Activated CD4-positive, alpha-beta T cell treated with anti-CD3 and anti-CD28 coated beads, Interleukin-2, Interleukin-4, amounts not matched to agents 100 ng/mL and 50 ng/mL, durations not matched to agents 16 hours and 8 hours (primary cell): ENCODE measurements at regions not wholly inside any gene's neighbourhood (a gene's known extent, or its start where the extent isn't known, plus 50 kb on each side); places are given as distances from the start of the nearest gene placed in this dataset.

ENCODE experiments used
- DNase-seq: peaks from one replicate; pipeline ENCODE4 v3.0.0-alpha.2; 2020; ENCODE audit warnings: low spot score

DNA sequence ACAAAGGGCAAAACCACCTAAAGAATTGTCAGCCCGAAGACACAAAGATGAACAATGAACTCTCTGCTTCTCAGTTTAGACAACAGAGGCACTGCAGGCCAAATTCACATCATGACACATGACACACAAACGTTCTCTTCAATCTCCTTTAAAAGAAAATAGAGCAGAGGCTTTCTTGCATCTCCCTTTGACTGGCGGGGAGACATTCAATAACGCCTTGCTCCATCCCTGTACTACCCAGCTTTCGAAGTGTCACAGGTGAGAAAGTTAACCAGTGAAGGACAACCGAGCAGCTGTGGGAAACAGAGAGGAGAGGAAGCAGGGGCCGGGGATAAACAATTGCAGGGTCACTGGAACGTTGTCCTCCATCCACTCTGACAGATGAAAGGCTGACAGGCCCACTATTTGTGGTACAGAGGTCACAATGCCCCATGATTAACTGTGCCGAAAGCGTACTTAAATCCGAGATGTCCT lies 130.8 kb downstream of the PHLDA1 start:
- DNase-seq, result no peak

- DNase-seq, result no peak
Measured at GRCh38 chr12:75900226-75900625, 131.3 kb downstream of the PHLDA1 start.

DNA sequence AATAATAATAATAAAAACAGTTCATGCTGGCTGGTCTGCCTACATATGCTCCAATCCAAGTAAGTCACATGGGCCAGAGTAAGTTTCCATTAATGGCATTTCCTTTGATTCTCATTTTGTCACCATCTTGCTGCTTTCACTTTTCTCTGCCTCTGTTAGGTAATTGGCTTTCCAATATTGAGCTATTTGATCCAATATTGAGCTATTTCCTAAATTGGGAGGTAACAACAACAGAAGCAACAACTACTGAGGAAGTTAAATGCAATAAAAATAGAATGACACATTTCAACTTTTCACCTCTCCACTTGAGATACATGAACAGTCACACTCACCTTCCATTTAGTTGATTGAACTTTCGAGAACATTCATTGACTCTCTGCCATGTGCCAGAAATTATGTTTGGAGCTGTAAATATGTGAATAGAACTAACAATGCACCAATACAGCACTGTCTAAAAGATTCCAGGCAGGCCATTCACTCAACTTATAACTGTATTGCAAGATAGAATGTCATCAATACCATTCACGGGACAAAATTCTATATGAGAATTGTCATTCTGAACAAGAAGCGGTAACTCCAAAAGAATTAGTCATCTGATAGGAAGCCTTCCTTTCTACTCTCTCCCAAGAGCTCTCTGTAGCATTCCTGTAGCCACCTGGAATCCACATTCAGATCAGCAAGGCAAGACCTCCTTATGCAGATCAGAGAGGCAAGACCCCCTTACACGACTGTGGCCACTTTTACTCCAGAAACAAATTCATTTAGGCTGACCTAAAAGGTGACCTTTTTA lies 136.4 kb downstream of the PHLDA1 start:
- DNase-seq, result no peak

GRCh38 chr12:75893765-75894164 lies 137.8 kb downstream of the PHLDA1 start:
- no peak for DNase-seq

GRCh38 chr12:75892731-75893408 lies 138.7 kb downstream of the PHLDA1 start:
- no peak for DNase-seq

- DNase-seq, result no peak
Measured at GRCh38 chr12:75891072-75891471, 140.5 kb downstream of the PHLDA1 start.

DNA sequence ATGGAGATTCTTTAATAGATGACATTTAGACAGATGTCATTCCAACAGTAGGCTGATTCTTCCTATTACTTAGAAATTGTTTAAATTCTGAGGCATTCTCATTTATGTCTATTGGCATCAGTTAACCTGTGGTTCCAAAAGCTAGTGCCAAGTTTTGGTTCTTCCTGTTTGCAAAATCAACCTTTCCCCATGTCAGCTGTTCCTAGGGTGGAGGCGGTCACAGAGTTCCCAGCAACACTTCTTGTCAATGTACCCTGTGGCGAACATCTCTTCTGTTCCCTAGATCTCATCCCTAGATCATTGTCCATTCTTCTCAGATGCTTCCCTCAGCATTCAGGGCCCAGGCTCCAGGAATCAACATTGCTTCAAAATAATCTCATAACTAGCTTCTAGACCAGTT lies 140.9 kb downstream of the PHLDA1 start:
- no peak for DNase-seq

DNA sequence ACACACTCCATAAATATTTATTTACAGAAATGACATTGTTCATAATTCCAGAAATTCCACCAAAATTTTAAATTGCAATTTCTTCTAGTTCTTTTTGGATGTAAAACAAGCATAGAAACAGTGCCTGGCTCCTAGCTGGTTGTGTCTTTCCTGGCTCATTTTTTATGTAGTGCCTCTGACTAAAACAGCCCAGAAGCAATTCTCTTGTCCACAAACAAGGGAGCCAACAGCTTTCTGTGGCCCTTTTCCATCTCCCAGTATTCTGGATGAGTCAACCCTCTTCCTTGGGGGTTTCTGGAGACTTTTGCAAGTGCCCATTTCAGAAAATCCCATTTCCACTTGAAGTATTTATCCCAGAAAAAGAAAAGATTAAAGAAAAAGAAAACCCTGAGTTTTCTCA lies 141.4 kb downstream of the PHLDA1 start:
- no peak for DNase-seq

GRCh38 chr12:75888874-75889613 lies 142.5 kb downstream of the PHLDA1 start:
- DNase-seq, result no peak

GRCh38 chr12:75888399-75888798 lies 143.2 kb downstream of the PHLDA1 start:
- no peak for DNase-seq

DNA sequence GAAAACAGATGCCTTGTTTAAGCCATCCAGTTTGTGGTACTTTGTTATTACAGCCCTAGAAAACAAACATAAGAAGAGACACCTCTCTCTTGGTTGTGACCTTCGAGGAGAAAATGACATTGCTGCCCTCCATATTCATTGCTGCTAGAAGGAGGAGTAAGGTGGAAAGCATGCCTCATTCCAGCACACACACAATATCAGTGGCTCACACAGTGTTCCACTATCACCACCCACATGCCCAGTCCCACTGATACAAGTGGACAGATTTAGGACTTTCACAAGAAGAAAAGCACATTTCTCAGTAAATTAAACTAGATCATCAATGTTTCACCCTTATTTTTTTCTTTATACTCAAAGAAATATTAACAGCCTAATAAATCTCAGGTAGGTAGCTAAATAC lies 143.6 kb downstream of the PHLDA1 start:
- no peak for DNase-seq

DNA sequence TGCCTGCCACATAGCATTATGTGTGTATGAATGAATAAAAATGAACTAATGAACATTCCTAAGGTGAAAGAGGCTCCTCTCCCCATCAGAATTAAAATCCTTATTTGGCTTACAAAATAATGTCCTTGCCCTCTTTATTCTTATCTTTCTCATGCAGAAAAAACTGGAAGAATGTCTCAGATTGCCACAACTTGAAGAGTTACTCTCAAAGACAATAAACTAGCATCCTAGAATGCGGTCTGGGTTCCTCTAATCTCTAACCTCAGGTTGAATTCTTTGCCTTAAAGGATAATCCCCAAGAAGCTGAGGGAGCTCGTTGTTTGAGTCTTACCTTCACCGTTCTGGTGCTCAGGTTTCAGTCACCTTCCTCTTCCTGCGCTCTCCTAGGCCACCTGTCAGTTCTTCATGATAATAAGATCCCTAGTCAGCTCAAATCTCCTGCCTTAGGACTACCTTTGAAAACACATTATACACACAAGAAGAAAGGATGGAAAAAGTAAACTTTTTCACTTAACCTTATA lies 147.1 kb downstream of the PHLDA1 start:
- no peak for DNase-seq

GRCh38 chr12:75883241-75883640 lies 148.3 kb downstream of the PHLDA1 start:
- no peak for DNase-seq

GRCh38 chr12:75882421-75882820 lies 149.2 kb downstream of the PHLDA1 start:
- no peak for DNase-seq

DNA sequence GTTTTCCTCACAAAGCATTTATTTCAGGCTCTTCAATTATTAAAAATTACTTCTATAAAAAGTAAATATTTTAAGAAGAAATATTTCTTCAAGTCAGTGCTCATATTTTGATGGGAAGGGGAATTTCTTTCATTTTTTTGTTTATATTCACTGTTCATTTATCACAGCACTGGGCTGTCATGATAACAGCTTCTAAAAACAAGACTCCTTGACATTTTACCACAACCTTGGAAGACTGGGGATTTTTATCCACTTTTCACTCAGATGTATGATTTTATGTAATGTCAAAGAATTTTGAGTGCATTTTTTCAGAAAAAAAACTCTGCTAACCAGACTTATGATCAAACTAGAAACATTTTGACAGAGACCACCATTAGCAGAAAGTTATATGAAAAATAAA lies 149.7 kb downstream of the PHLDA1 start:
- DNase-seq, result no peak

GRCh38 chr12:75877763-75878621 lies 153.6 kb downstream of the PHLDA1 start:
- no peak for DNase-seq

DNA sequence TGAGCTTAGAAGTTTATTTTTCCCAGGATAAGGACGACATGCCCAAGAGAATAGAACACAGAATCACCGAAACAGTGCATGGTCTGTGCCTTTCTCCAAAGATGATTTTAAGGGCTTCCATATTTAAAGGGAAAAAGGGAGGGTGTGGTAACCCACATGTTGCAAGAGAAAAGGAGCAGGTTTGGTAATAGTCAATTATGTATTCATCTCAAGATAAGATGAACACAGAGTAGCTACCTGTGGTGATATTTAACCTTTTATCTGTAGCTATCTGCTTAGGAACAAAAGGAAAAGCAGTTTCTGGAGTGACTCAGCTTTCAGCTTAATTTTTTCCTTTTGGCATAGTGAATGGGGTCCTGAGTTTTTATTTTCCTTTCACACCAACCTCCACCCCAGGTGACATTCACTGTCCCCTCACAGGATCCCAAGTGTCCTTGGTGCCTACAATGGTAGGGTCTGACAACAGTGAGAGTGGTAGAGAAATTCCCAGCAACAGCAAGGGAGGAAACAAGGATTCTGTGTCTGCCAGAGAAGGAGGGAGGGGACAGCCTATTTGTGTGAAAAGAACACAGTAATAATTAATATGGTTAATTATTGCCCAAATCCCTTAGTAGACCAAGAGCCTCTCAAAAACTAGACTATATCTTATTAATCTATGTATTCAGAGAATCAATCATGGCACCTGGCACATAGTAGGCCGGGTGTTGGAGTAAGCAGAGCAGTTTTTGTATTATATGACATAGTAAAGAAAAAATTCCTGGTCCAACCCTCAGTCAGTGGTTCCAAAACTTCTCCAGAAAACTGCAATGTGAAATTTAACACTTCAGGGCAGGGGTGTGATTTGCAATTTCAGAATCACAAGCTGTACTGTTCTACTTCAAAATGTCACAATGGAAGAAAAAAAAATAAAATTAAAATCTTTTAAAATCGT lies 154.5 kb downstream of the PHLDA1 start:
- no peak for DNase-seq

DNA sequence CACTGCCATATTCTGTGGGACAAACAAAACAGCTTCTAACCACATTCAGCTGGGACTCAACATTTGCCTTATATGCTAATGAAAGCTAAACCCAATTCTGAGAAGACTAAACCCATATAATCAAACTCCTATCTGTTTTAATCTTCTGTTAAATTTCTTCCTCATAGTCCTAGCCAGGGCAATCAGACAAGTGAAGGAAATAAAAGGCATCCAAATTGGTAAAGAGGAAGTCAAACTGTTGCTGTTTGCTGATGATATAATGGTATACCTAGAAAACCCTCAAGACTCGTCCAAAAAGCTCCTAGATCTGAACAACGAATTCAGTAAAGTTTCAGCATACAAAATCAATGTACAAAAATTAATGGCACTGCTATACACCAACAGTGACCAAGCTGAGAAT lies 157.1 kb downstream of the PHLDA1 start:
- DNase-seq, result no peak

GRCh38 chr12:75872762-75873161 lies 158.8 kb downstream of the PHLDA1 start:
- DNase-seq, result no peak

GRCh38 chr12:75870878-75871277 lies 160.7 kb downstream of the PHLDA1 start:
- no peak for DNase-seq

DNA sequence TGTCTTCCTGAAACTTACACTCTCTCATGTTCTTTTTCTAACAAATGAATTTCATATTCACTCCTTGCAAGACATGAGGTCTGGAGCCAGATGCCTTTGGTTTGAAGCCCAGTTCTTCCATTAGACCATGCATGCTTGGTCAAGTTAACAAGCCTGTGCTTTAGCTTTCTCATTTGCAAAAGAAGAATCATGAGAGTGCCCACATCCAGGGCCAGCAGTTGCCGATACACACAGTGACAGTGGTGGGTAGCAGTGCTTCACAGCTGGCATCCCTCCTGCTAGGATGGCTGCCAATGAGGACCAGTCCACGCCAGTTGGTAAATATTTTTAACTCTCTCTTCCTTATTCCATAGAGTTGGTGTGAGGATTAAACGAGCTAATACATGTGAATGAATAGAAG lies 163.1 kb downstream of the PHLDA1 start:
- DNase-seq, result no peak
